HepG2 (cell line): ENCODE measurements at regions not wholly inside any gene's neighbourhood (a gene's known extent, or its start where the extent isn't known, plus 50 kb on each side); places are given as distances from the start of the nearest gene placed in this dataset.

ENCODE experiments used
- ATAC-seq: fragments of 200-7000 bp; cut with Tn5 transposase; 3 replicates; pipeline ENCODE4 v1.9.1; 2020; ENCODE audit warnings: mild to moderate bottlenecking, moderate library complexity
- BruUV-seq: library from RNA; stranded (reverse); fragments of 400-500 nt; replicated peaks from 2 replicates; lab custom pipeline; 2021; lab: Mats Ljungman, UMichigan
- CTCF ChIA-PET: fragments of 300-600 bp; formaldehyde crosslinking; extraction: SDS; loops from one replicate; lab custom pipeline; 2021; ENCODE audit warnings: low total read pairs, inconsistent platforms, low intra/inter-chr PET ratio; lab: Yijun Ruan, JAX
- POLR2A ChIA-PET: fragments of 350-600 bp; sonication (Branson Sonifier 250); formaldehyde crosslinking; loops from one replicate; lab custom pipeline; 2020; ENCODE audit warnings: antibody characterized with exemption, inconsistent platforms; lab: Yijun Ruan, JAX
- DNase-seq: peaks from one replicate; pipeline ENCODE4 v3.0.0-alpha.2; 2015; ENCODE audit warnings: low spot score
- FAIRE-seq: peaks from 3 replicates; lab custom pipeline; 2011; peaks lifted over from hg19 to GRCh38; lab: Jason Lieb, UNC
- H2AFZ ChIP-seq: one replicate; pipeline ENCODE4 v1.6.1; 2011; ENCODE audit warnings: low read length, inconsistent platforms
- H3K27ac ChIP-seq: fragments of 300-600 bp; 3 replicates; pipeline ENCODE4 v1.8.0; 2011; ENCODE audit warnings: mixed run types, mild to moderate bottlenecking, mixed read lengths, low read length, inconsistent platforms; ENCODE audit not compliant: insufficient read depth; ENCODE audit errors: extremely low read length
- H3K27me3 ChIP-seq, 2 experiments: fragments of 200-600 bp in 1 of 2; 2 replicates in 1 of 2; 3 replicates in 1 of 2; pipeline versions ENCODE4 v1.6.0 to v1.8.0; 2011; ENCODE audit warnings: low read length in 2 of 2, mild to moderate bottlenecking in 2 of 2, moderate library complexity in 2 of 2, inconsistent platforms in 1 of 2; ENCODE audit not compliant: insufficient read depth in 2 of 2, control insufficient read depth in 1 of 2
- H3K36me3 ChIP-seq, 2 experiments: fragments of 200-600 bp in 1 of 2; replicated peaks in 1 of 2; 2 replicates in 1 of 2; 3 replicates in 1 of 2; pipeline versions ENCODE4 v1.5.1 to v1.8.0; 2011; ENCODE audit warnings: low read length in 2 of 2, inconsistent platforms in 1 of 2; ENCODE audit not compliant: insufficient read depth in 2 of 2, control insufficient read depth in 1 of 2
- H3K4me1 ChIP-seq: 2 replicates; pipeline ENCODE4 v1.5.1; 2012; ENCODE audit warnings: low read length, inconsistent platforms; ENCODE audit not compliant: insufficient read depth
- H3K4me2 ChIP-seq: 2 replicates; pipeline ENCODE4 v1.6.0; 2011; ENCODE audit warnings: low read depth, low read length, inconsistent platforms
- H3K4me3 ChIP-seq, 3 experiments: fragments of 200-600 bp in 1 of 3; sonication (generic), shearing (Covaris generic) in 1 of 3; replicated peaks in 1 of 3; 2 replicates each; pipeline ENCODE4 v1.5.1; 2011 to 2016; ENCODE audit warnings: low read length in 3 of 3, inconsistent platforms in 2 of 3, low read depth in 2 of 3, mild to moderate bottlenecking in 2 of 3, control low read depth in 1 of 3, mixed read lengths in 1 of 3; ENCODE audit not compliant: insufficient read depth in 1 of 3
- H3K79me2 ChIP-seq: one replicate; pipeline ENCODE4 v1.6.1; 2011; ENCODE audit warnings: low read length, inconsistent platforms; ENCODE audit not compliant: insufficient read depth
- H3K9ac ChIP-seq: 2 replicates; pipeline ENCODE4 v1.6.0; 2011; ENCODE audit warnings: mild to moderate bottlenecking, low read depth, low read length, inconsistent platforms; ENCODE audit not compliant: insufficient read depth
- H3K9me3 ChIP-seq: 2 replicates; pipeline ENCODE4 v1.5.1; 2012; ENCODE audit warnings: mild to moderate bottlenecking, low read length
- H4K20me1 ChIP-seq: 2 replicates; pipeline ENCODE4 v1.6.0; 2011; ENCODE audit warnings: inconsistent platforms, mild to moderate bottlenecking, low read length, moderate library complexity; ENCODE audit not compliant: insufficient read depth
- ATF5 ChIP-seq: sonication (generic); formaldehyde crosslinking; IDR thresholded peaks from 2 replicates; pipeline ENCODE4 v1.4.0; 2020; ENCODE audit warnings: mild to moderate bottlenecking, low read depth, missing genetic modification reagents
- BRCA1 ChIP-seq: sonication (generic); formaldehyde crosslinking; IDR thresholded peaks from 2 replicates; pipeline ENCODE4 v1.4.0; 2020; ENCODE audit warnings: missing genetic modification reagents
- EEA1 ChIP-seq: sonication (generic); formaldehyde crosslinking; IDR thresholded peaks from 2 replicates; pipeline ENCODE4 v1.5.1; 2020; ENCODE audit warnings: mild to moderate bottlenecking, missing genetic modification reagents, borderline replicate concordance
- KLF13 ChIP-seq: sonication (generic); formaldehyde crosslinking; IDR thresholded peaks from 2 replicates; pipeline ENCODE4 v1.4.0; 2020; ENCODE audit warnings: mild to moderate bottlenecking, missing genetic modification reagents
- MAF1 ChIP-seq: sonication (generic); formaldehyde crosslinking; IDR thresholded peaks from 2 replicates; pipeline ENCODE4 v1.5.0; 2020; ENCODE audit warnings: missing genetic modification reagents, borderline replicate concordance
- MED13 ChIP-seq: sonication (generic); formaldehyde crosslinking; IDR thresholded peaks from 2 replicates; pipeline ENCODE4 v1.5.0; 2020; ENCODE audit warnings: missing genetic modification reagents
- RXRA ChIP-seq: sonication (generic); formaldehyde crosslinking; IDR thresholded peaks from 2 replicates; pipeline ENCODE4 v1.5.1; 2020; ENCODE audit warnings: missing genetic modification reagents
- SALL1 ChIP-seq: sonication (generic); formaldehyde crosslinking; IDR thresholded peaks from 2 replicates; pipeline ENCODE4 v1.8.0; 2022; ENCODE audit warnings: mild to moderate bottlenecking, missing genetic modification reagents
- SP1 ChIP-seq, 2 experiments: fragments of 450-650 bp in 1 of 2; sonication (generic) in 1 of 2; formaldehyde crosslinking in 1 of 2; IDR thresholded peaks; 2 replicates each; pipeline versions ENCODE4 v1.4.0 to v1.6.1; 2016 to 2020; ENCODE audit warnings: missing genetic modification reagents in 1 of 2
- TCF7 ChIP-seq: sonication (generic); IDR thresholded peaks from 2 replicates; pipeline ENCODE4 v1.6.1; 2016; ENCODE audit warnings: antibody characterized with exemption, low read depth
- ZC3H4 ChIP-seq: sonication (generic); formaldehyde crosslinking; IDR thresholded peaks from 2 replicates; pipeline ENCODE4 v1.4.0; 2020; ENCODE audit warnings: missing genetic modification reagents, borderline replicate concordance
- ZFX ChIP-seq: sonication (generic); formaldehyde crosslinking; IDR thresholded peaks from 2 replicates; pipeline ENCODE4 v1.4.0; 2020; ENCODE audit warnings: mild to moderate bottlenecking, low read depth, missing genetic modification reagents, moderate library complexity
- ZNF777 ChIP-seq: sonication (generic); formaldehyde crosslinking; IDR thresholded peaks from 2 replicates; pipeline ENCODE4 v1.4.0; 2020; ENCODE audit warnings: missing genetic modification reagents
- ZNF784 ChIP-seq: sonication (generic); formaldehyde crosslinking; IDR thresholded peaks from 2 replicates; pipeline ENCODE4 v1.5.1; 2020; ENCODE audit warnings: missing genetic modification reagents, mild to moderate bottlenecking, borderline replicate concordance
- WGBS: methylation state at CpG from one replicate; pipeline ENCODE4 v1.1.6; 2017; ENCODE audit warnings: low lambda C conversion rate; 5-methylcytosine and 5-hydroxymethylcytosine counted together
- in situ Hi-C: cut with HindIII; loops from 2 replicates; pipeline ENCODE4 v1.10.0; 2017; ENCODE audit warnings: low pct_unique_long_range_greater_than_20kb; ENCODE audit not compliant: extremely low pct_ligation_motif_present
- intact Hi-C: fragments of 100-400 bp; cut with micrococcal nuclease; formaldehyde crosslinking; loops from one replicate; pipeline ENCODE4 v1.10.0; 2022; ENCODE audit not compliant: unreplicated experiment
- TF ChIP-seq, protein P1 (sequence below): IDR thresholded peaks from 2 replicates; pipeline ENCODE4 v1.6.1; 2018; ENCODE audit warnings: missing genetic modification reagents
- TF ChIP-seq, protein P2 (sequence below): sonication (generic); formaldehyde crosslinking; IDR thresholded peaks from 2 replicates; pipeline ENCODE4 v1.8.1; 2022; ENCODE audit warnings: low read depth, mild to moderate bottlenecking, missing genetic modification reagents

- POLR2A ChIA-PET = no interaction called here
- Histone ChIP-seq H3K27me3 (peaks cover 39 to 85% of the 10 kb centered on the region in 2 experiments), H3K4me3 (no peak overlapping the region; a peak in 1 of 6 replicates), H3K9me3 (no peaks in the 10 kb centered on the region), H3K27ac (no peak overlapping the region), H3K79me2 (no peaks in the 10 kb centered on the region), H2AFZ (no peak overlapping the region), H3K36me3 (no peaks in the 10 kb centered on the region), H3K4me2 (no peak overlapping the region), H3K4me1 (peaks cover 16% of the 10 kb centered on the region; the same call in 1 of the 2 replicates), H3K9ac (no peak overlapping the region), H4K20me1 (peaks cover 6% of the 10 kb centered on the region; the same call in 1 of the 2 replicates)
- DNase-seq (no peak), FAIRE-seq (no peak), ATAC-seq (peak; percentile 24)
- intact Hi-C loops = no loop called here
- 0% methylated on average over 4 of the region's 19 CpGs for WGBS
- no TSS peak for BruUV-seq
- CTCF ChIA-PET = no interaction called here
- in situ Hi-C loops = loop anchor here (5.0 kb wide), 1 partner anchor 55 kb away; no protein-coding TSS in a partner anchor
- no peak for TF ChIP-seq RXRA (CRISPR knock-in tag)
- TF ChIP-seq BRCA1 (CRISPR knock-in tag) = no peak
- no peak for TF ChIP-seq MAF1 (CRISPR knock-in tag)
- TF ChIP-seq ZNF777 (CRISPR knock-in tag) = no peak
- no peak for TF ChIP-seq ZC3H4 (CRISPR knock-in tag)
- TF ChIP-seq ATF5 (CRISPR knock-in tag) = no peak
- TF ChIP-seq MED13 (CRISPR knock-in tag) = no peak
- TF ChIP-seq, protein P1, sequence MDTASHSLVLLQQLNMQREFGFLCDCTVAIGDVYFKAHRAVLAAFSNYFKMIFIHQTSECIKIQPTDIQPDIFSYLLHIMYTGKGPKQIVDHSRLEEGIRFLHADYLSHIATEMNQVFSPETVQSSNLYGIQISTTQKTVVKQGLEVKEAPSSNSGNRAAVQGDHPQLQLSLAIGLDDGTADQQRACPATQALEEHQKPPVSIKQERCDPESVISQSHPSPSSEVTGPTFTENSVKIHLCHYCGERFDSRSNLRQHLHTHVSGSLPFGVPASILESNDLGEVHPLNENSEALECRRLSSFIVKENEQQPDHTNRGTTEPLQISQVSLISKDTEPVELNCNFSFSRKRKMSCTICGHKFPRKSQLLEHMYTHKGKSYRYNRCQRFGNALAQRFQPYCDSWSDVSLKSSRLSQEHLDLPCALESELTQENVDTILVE (CRISPR knock-in tag) = no peak
- TF ChIP-seq EEA1 (CRISPR knock-in tag) = 0 out of 2 replicates have a peak, but pooled peaks have one; percentile 7
- TF ChIP-seq, protein P2, sequence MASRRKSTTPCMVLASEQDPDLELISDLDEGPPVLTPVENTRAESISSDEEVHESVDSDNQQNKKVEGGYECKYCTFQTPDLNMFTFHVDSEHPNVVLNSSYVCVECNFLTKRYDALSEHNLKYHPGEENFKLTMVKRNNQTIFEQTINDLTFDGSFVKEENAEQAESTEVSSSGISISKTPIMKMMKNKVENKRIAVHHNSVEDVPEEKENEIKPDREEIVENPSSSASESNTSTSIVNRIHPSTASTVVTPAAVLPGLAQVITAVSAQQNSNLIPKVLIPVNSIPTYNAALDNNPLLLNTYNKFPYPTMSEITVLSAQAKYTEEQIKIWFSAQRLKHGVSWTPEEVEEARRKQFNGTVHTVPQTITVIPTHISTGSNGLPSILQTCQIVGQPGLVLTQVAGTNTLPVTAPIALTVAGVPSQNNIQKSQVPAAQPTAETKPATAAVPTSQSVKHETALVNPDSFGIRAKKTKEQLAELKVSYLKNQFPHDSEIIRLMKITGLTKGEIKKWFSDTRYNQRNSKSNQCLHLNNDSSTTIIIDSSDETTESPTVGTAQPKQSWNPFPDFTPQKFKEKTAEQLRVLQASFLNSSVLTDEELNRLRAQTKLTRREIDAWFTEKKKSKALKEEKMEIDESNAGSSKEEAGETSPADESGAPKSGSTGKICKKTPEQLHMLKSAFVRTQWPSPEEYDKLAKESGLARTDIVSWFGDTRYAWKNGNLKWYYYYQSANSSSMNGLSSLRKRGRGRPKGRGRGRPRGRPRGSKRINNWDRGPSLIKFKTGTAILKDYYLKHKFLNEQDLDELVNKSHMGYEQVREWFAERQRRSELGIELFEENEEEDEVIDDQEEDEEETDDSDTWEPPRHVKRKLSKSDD (CRISPR knock-in tag) = no peak
- peak; percentile 36; the same call in 1 of the 2 replicates for TF ChIP-seq ZFX (CRISPR knock-in tag)
- no peak for TF ChIP-seq TCF7
- no peak for TF ChIP-seq KLF13 (CRISPR knock-in tag)
- TF ChIP-seq SP1 (IDR thresholded peaks at IDR 0.05) = no peak
- TF ChIP-seq SP1 (CRISPR knock-in tag; IDR thresholded peaks at IDR 0.05) = no peak
- TF ChIP-seq ZNF784 (CRISPR knock-in tag) = no peak
- 0 out of 2 replicates have a peak, but pooled peaks have one; percentile 15 for TF ChIP-seq SALL1 (CRISPR knock-in tag)
These were observed 55.9 kb upstream of the EGFL7 start for GRCh38 chr9:136606687-136607333.
